Natural killer cell treated with Interleukin-12 subunit alpha and Interleukin-12 subunit beta and Interleukin-15 and Interleukin-18, amount 100 ng/mL, for 72 hours (primary cell): ENCODE measurements at regions not wholly inside any gene's neighbourhood (a gene's known extent, or its start where the extent isn't known, plus 50 kb on each side); places are given as distances from the start of the nearest gene placed in this dataset.
"Not testable (repeated sequence)": the region's sequence is repeated elsewhere in the genome, so short reads cannot be mapped to it uniquely, and the experiment has no call there.

ENCODE experiments used
- ATAC-seq, 2 donors: fragments of 150-1000 bp; cut with Tn5 transposase in 1 of 2; sonication (Bioruptor Pico), chemical (Tn5 transposase) in 1 of 2; 2 replicates each; pipeline ENCODE4 v1.10.0; 2021
- DNase-seq: peaks from one replicate; pipeline ENCODE4 v3.0.0; 2022; ENCODE audit warnings: low spot score
- H3K27ac Mint-ChIP-seq, 2 donors: 1 replicate in 1 of 2; 2 replicates in 1 of 2; pipeline ENCODE4 v1.8.0; 2022; ENCODE audit warnings: mixed read lengths in 2 of 2, mild to moderate bottlenecking in 1 of 2, moderate library complexity in 1 of 2
- H3K27me3 Mint-ChIP-seq, 2 donors: 1 replicate in 1 of 2; 2 replicates in 1 of 2; pipeline ENCODE4 v1.8.0; 2022; ENCODE audit warnings: mixed read lengths in 2 of 2
- H3K36me3 Mint-ChIP-seq: one replicate; pipeline ENCODE4 v1.8.0; 2022; ENCODE audit warnings: mixed read lengths
- H3K4me1 Mint-ChIP-seq, 2 donors: 1 replicate in 1 of 2; 2 replicates in 1 of 2; pipeline ENCODE4 v1.8.0; 2022; ENCODE audit warnings: low read depth in 2 of 2, mixed read lengths in 2 of 2, mild to moderate bottlenecking in 1 of 2
- H3K4me3 Mint-ChIP-seq: one replicate; pipeline ENCODE4 v1.8.0; 2022; ENCODE audit warnings: mixed read lengths
- H3K9me3 Mint-ChIP-seq: 2 replicates; pipeline ENCODE4 v1.8.0; 2022; ENCODE audit warnings: mixed read lengths

DNA sequence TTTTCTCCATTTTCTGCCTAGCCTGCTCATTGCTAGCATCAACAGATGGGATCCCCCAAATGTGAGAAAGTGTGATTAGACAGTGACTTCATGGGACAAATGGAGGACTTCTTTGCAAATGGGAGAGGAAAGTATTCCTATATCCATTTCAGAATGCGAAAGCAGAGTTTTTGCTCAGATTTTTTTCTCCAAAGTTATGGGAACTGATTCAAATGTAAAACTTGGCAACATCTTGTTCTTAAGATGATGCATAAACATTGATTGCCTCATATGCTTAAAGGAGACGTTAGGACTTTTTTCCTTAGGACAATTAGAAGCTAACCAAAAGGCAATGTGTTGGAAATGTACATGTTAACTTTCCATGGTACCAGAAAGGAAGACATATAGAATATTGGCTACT, 704.3 kb upstream of the ZNF608 start:
- H3K4me3 Mint-ChIP-seq: no peak overlapping the region
- ATAC-seq (no peak), DNase-seq (no peak)
- no peaks in the 10 kb centered on the region for H3K36me3 Mint-ChIP-seq
- peaks cover 0 to 8% of the 10 kb centered on the region in 2 donors for H3K27me3 Mint-ChIP-seq
- H3K27ac Mint-ChIP-seq: no peak overlapping the region
- H3K9me3 Mint-ChIP-seq: peaks cover 10% of the 10 kb centered on the region
- H3K4me1 Mint-ChIP-seq: no peaks in the 10 kb centered on the region

DNA sequence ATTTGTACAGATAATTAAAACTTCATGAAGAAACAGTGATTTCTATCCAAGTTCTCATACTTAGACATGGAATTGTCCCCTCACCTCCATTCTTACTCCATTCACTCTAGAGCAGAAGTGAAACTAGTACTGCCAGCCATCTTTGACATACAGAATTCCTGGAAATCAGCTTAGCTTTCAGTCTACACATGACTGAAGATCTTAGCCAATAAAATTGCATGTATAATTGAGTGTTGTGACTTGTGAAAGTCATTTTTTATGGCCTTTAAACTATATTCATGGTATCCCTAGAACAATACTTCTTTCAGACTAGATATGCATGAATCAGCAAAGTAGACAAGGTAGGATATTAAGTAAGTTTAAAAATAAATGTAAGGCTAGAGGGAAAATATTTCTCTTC, 705.2 kb upstream of the ZNF608 start:
- Mint-ChIP-seq H3K4me1 (no peaks in the 10 kb centered on the region), H3K27ac (no peak overlapping the region), H3K4me3 (no peak overlapping the region), H3K27me3 (peaks cover 0 to 8% of the 10 kb centered on the region in 2 donors), H3K36me3 (no peaks in the 10 kb centered on the region), H3K9me3 (peaks cover 10% of the 10 kb centered on the region)
- DNase-seq (no peak), ATAC-seq (no peak)

DNA sequence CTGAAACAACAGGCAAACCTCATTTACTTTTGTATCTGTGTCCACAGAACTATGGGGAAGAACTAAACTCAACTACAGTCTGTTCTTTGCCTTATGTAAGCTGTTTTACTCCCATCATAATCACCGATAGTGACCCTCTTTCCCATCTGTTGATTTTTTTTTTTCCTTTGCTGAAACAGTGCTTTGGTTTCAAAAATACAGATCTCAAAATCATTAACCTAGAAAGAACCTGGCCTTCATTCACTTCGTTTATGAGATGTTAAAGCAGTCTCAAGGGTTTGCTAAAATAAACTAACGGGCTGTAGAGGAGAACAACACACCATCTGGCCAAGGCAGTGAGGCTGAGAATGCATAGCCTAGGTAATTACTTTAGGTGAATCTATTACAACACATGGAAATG, 706.6 kb upstream of the ZNF608 start:
- Mint-ChIP-seq H3K9me3 (peaks cover 10% of the 10 kb centered on the region), H3K4me3 (no peak overlapping the region), H3K27ac (no peak overlapping the region), H3K36me3 (peaks cover 5% of the 10 kb centered on the region), H3K27me3 (peaks cover 0 to 8% of the 10 kb centered on the region in 2 donors), H3K4me1 (no peaks in the 10 kb centered on the region)
- DNase-seq (no peak), ATAC-seq (no peak)

DNA sequence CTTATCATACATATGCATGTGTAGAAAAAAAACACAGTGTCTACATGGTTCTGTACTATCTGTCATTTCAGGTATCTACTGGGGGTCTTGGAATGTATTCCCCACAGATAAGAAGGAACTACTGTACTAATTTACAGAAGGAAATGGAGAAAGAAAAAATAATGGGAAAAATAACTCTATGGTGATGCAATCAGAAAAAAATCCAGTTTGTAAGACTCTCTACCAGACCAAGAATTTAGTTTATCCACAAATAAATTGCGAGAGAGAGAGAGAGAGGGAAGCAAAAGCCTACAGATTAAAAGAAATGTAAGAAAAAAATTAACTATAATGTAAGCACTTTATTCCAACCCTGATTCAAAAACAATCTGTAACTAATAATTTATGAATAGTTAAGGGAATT, 708.6 kb upstream of the ZNF608 start:
- no peak overlapping the region for H3K27ac Mint-ChIP-seq
- no peak for ATAC-seq
- peaks cover 10% of the 10 kb centered on the region for H3K9me3 Mint-ChIP-seq
- H3K27me3 Mint-ChIP-seq: peaks cover 0 to 3% of the 10 kb centered on the region in 2 donors
- DNase-seq: no peak
- H3K4me1 Mint-ChIP-seq: no peaks in the 10 kb centered on the region
- H3K4me3 Mint-ChIP-seq: no peak overlapping the region
- peaks cover 5% of the 10 kb centered on the region for H3K36me3 Mint-ChIP-seq

DNA sequence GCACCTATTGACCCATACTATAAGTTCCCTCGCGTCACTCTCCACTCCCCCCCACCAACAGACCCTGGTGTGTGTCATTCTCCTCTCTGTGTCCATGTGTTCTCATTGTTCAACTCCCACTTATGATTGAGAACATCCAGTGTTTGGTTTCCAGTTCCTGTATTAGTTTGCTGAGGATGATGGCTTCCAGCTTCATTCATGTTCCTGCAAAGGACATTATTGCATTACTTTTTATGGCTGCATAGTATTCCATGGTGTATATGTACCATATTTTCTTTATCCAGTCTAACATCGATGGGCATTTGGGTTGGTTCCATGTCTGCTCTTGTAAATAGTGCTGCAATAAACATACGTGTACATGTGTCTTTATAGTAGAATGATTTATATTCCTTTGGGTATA, 709.6 kb upstream of the ZNF608 start:
- H3K9me3 Mint-ChIP-seq, H3K4me1 Mint-ChIP-seq, DNase-seq, H3K4me3 Mint-ChIP-seq, H3K27ac Mint-ChIP-seq, H3K27me3 Mint-ChIP-seq, H3K36me3 Mint-ChIP-seq, ATAC-seq: not testable (repeated sequence)

DNA sequence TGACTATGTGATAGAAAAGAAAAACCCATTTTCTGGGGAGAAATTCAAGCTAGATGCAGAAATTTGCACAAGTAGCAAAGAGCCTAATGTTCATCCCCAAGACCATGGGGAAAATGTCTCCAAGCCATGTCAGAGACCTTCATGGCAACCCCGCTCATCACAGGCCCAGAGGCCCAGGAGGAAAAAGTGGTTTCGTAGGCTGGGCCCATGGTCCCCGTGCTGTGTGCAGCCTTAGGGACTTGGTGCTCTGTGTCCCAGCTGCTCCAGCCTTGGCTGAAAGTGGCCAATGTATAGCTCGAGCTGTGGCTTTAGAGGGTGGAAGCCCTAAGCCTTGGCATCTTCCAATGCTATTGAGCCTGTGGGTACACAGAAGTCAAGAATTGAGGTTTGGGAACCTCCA, 711.2 kb upstream of the ZNF608 start:
- no peak for ATAC-seq
- Mint-ChIP-seq H3K4me1 (no peaks in the 10 kb centered on the region), H3K4me3 (no peak overlapping the region), H3K9me3 (peaks cover 10% of the 10 kb centered on the region), H3K27ac (no peak overlapping the region), H3K36me3 (peaks cover 5% of the 10 kb centered on the region), H3K27me3 (peaks cover 0 to 3% of the 10 kb centered on the region in 2 donors)
- DNase-seq: no peak

DNA sequence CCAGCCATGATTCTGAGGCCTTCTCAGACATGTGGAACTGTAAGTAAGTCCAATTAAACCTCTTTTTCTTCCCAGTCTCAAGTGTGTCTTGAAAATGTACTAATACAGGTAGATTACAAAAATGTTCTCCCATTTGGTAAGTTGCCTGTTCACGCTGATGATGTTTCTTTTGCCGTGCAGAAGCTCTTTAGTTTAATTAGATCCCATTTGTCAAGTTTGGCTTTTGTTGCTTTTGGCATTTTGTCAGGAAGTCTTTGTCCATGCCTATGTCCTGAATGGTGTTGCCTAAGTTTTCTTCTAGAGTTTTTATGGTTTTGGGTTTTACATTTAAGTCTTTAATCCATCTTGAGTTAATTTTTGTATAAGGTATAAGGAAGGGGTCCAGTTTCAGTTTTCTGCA, 712.5 kb upstream of the ZNF608 start:
- H3K9me3 Mint-ChIP-seq, H3K36me3 Mint-ChIP-seq, H3K4me3 Mint-ChIP-seq, ATAC-seq, H3K27ac Mint-ChIP-seq, H3K27me3 Mint-ChIP-seq, DNase-seq, H3K4me1 Mint-ChIP-seq: not testable (repeated sequence)

DNA sequence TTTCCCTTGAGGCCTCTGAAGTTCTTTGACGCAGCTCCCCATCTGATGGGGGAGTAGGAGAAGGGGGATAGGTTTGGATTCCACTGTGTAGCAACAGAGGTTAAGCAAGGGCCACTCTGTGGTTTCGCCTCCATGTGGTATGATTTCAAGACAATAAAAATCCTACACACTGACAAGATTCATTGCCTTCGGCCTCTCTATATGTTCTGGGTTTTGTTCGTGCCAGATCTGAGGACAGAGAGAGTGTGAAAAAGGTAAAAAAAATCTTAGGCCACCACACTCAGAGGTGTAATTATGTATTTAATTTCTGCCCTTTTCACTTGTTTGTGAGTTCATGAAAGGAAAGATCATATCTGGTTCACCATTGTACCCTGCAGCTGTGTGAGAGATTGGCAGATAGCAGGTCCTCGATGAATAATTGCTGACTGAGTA, 715.2 kb upstream of the ZNF608 start:
- Mint-ChIP-seq H3K27ac (no peak overlapping the region), H3K36me3 (peaks cover 5% of the 10 kb centered on the region), H3K9me3 (peaks cover 5% of the 10 kb centered on the region), H3K4me3 (no peak overlapping the region), H3K4me1 (no peaks in the 10 kb centered on the region), H3K27me3 (no peaks in the 10 kb centered on the region)
- ATAC-seq (no peak), DNase-seq (no peak)

DNA sequence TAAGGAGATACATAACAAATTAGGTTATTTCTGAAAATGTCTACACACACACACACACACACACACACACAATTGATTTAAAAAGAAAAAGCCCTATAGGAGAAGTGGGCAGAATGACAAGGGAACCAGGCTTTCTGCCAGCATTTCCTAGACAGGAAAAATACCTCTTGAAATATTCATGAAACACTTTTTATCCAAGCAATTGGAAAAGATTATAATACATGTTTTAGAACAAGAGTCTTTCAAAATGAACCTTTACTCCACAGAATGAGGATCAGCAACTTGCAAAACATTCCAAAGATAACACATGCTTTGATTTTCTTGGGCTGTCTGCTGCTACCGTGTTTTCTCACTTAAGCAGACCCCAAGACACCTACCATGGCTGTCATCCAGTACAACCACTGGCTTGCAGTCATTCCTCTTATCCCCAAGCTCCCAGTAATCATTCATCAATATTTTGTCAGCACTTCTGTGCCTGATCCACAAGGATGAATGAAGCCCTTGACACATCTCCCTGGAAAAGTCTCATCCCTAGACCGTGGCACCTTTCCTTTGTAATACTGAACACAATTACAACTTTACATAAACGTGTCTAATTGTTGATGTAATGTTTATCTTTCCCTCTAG, 717.1 kb upstream of the ZNF608 start:
- H3K27me3 Mint-ChIP-seq: no peaks in the 10 kb centered on the region
- ATAC-seq: no peak
- H3K27ac Mint-ChIP-seq: no peak overlapping the region
- H3K9me3 Mint-ChIP-seq: peaks cover 5% of the 10 kb centered on the region
- H3K4me1 Mint-ChIP-seq: no peaks in the 10 kb centered on the region
- no peaks in the 10 kb centered on the region for H3K36me3 Mint-ChIP-seq
- H3K4me3 Mint-ChIP-seq: no peak overlapping the region
- DNase-seq: no peak

DNA sequence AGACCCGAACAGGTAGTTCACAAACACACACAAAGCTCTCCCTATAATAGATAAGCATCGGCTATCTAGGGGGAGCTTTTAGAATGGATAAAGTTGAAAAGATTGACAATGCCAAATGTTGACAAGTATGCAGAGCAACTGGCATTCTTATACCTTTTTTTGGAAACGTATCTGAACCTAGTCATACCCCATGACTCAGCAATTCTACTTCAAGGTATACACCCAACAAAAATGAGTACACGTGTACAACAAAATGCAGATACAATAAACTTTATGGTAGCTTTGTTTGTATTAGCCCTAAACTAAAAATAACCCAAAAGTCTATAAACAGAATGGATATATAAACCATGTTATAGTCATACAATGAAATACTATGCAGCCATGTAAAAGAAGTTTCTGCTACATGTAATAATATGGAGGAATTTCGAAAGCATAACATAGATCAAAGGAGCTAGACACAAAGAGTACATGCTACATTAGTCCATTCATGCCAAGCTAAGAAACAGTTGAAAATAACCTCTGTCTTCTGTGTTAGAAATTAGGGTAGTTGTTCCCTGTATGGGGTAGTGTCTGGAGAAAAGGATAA, 718.5 kb upstream of the ZNF608 start:
- H3K9me3 Mint-ChIP-seq: no peaks in the 10 kb centered on the region
- H3K36me3 Mint-ChIP-seq: no peaks in the 10 kb centered on the region
- no peaks in the 10 kb centered on the region for H3K27me3 Mint-ChIP-seq
- DNase-seq (no peak), ATAC-seq (no peak)
- H3K4me1 Mint-ChIP-seq: no peaks in the 10 kb centered on the region
- no peak overlapping the region for H3K4me3 Mint-ChIP-seq
- no peak overlapping the region for H3K27ac Mint-ChIP-seq

DNA sequence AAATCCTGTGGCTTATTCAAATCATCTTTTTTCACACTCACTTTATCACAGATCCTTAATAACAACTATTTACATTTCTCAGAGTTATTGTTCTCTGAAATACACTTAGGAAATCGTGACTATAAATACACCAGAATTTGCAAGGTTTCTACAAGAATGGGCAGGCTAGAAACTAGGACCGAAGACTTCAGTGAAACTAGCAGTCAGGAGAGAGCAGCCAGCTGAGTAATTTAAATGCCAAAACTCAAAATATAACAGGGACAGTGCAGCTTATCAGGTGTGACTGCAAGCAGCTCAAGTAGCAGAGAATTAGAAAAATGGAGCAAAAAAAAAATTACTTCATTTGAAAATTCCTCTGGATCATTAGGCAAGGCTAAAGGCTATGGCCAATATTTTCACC, 719.3 kb upstream of the ZNF608 start:
- no peak overlapping the region for H3K27ac Mint-ChIP-seq
- no peaks in the 10 kb centered on the region for H3K27me3 Mint-ChIP-seq
- H3K4me3 Mint-ChIP-seq: no peak overlapping the region
- DNase-seq (no peak), ATAC-seq (no peak)
- H3K4me1 Mint-ChIP-seq: no peaks in the 10 kb centered on the region
- no peaks in the 10 kb centered on the region for H3K9me3 Mint-ChIP-seq
- H3K36me3 Mint-ChIP-seq: no peaks in the 10 kb centered on the region

DNA sequence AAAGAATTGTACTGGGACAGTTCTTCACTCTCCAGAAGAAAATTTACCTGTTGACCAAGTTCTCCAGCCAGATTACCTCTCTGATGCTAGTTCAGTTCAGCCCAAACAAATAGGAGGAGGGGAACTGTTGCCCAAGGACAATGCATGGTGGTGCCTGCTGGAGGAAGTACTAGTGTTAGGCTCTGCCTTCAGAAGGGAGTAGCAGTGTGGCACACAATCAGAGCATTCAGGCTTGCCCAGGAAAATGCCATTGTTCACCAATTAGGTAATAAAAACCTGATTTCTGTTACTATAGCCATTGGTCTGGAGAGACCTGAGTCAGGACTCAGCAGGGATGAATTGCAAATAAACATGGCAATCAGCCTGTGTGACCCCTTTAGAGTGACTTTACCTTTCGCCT, 720.8 kb upstream of the ZNF608 start:
- Mint-ChIP-seq H3K4me3 (no peak overlapping the region), H3K27me3 (no peaks in the 10 kb centered on the region), H3K27ac (no peak overlapping the region), H3K4me1 (no peaks in the 10 kb centered on the region), H3K9me3 (no peaks in the 10 kb centered on the region), H3K36me3 (no peaks in the 10 kb centered on the region)
- DNase-seq (no peak), ATAC-seq (no peak)

DNA sequence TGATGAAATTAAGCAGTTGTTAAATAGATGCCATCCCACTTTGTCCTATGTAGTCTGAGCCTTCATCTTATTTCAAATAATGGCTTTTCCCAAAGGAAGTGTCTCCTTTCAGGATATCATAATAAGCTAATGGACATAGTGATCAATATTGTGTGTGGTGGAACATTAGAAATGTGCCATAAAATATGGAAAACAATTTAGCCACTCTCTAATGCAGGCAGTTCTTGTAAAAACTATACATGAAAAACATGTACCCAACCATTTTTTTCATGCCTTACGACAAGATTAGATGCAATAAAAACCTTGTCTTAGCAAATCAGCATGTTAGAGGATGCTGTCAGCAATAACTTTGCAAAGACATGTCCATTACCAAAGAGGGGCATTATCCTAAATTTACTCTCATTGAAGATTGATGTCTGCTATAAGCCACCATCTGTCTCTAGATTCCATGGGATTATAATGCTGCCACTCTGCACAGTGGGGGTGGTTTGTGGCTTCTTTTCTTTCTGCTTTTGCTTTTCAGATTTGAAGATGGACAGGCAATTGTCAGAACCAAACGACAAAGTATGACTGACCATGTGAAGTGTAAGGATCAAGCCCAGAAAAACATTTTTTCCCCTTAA, 724.0 kb upstream of the ZNF608 start:
- Mint-ChIP-seq H3K36me3 (no peaks in the 10 kb centered on the region), H3K27me3 (peaks cover 0 to 2% of the 10 kb centered on the region in 2 donors), H3K4me3 (no peak overlapping the region)

DNA sequence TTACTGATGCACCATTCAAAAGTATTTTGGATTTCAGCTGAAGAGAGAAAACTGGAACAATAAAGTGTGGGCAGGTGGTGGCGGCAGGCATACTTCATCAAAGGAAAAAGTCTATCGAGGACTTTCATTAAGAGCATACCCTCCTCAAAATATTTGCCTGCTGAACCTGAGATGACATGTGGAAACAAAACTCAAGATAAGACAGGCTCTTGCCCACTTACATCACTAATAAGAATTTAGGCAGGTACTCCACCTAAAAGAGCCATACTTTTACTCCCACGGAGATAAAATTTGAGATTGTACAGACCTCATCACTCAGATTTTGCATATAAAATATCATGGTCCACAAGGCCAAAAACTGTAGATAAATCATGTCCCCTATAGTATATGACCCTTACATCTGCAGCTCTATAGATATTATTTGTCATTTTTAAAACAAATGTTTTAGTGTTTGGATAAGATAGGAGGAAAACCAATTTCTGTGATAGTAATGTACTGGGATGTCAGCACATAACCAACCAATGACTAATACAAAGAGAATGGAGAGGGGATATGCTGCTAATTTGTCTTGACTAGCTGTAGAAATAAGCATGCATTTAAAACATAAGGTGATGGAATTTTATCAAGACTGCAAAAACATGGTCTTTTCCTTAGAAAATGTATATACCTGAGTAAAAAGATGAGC, 730.6 kb upstream of the ZNF608 start:
- Mint-ChIP-seq H3K36me3 (no peaks in the 10 kb centered on the region), H3K9me3 (no peaks in the 10 kb centered on the region), H3K4me1 (no peaks in the 10 kb centered on the region), H3K27me3 (peaks cover 0 to 7% of the 10 kb centered on the region in 2 donors), H3K27ac (no peak overlapping the region), H3K4me3 (no peak overlapping the region)
- DNase-seq (no peak), ATAC-seq (no peak)

More for the DNA sequence above, 724.0 kb upstream of the ZNF608 start:
- Mint-ChIP-seq H3K4me1 (no peaks in the 10 kb centered on the region), H3K9me3 (no peaks in the 10 kb centered on the region), H3K27ac (no peak overlapping the region)
- no peak for DNase-seq
- ATAC-seq: no peak
